ENCODE measurements at regions not wholly inside any gene's neighbourhood (a gene's known extent, or its start where the extent isn't known, plus 50 kb on each side); places are given as distances from the start of the nearest gene placed in this dataset.

DNA sequence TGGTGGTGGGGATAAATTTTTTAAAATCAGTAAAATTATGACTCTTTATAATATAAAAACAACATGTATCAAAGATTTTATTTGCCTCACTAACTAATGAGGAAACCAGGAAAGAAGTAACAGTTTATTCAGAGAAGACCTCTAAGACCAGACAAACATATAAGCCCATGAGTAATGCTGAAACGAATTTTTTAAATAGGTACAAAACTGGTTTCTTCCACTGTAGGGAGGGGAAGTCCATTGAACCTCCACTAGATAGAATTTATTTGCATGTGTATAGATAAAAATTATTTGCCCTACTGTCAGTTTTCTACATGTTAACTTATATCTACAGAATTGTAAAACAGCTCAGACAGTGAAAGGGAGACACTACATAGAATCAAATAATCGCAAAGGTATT lies 86.8 kb downstream of the ZC3H11B start:
- no peak for TF ChIP-seq EZH2phosphoT487 (IDR thresholded peaks at IDR 0.05; ENCODE audit: borderline replicate concordance, low read depth, low read length)
- TF ChIP-seq, protein P1, sequence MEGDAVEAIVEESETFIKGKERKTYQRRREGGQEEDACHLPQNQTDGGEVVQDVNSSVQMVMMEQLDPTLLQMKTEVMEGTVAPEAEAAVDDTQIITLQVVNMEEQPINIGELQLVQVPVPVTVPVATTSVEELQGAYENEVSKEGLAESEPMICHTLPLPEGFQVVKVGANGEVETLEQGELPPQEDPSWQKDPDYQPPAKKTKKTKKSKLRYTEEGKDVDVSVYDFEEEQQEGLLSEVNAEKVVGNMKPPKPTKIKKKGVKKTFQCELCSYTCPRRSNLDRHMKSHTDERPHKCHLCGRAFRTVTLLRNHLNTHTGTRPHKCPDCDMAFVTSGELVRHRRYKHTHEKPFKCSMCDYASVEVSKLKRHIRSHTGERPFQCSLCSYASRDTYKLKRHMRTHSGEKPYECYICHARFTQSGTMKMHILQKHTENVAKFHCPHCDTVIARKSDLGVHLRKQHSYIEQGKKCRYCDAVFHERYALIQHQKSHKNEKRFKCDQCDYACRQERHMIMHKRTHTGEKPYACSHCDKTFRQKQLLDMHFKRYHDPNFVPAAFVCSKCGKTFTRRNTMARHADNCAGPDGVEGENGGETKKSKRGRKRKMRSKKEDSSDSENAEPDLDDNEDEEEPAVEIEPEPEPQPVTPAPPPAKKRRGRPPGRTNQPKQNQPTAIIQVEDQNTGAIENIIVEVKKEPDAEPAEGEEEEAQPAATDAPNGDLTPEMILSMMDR (conservative IDR thresholded peaks at IDR 0.05; ENCODE audit: low read length): no peak
